A549 (cell line): ENCODE measurements at regions not wholly inside any gene's neighbourhood (a gene's known extent, or its start where the extent isn't known, plus 50 kb on each side); places are given as distances from the start of the nearest gene placed in this dataset.
"Not testable (repeated sequence)": the region's sequence is repeated elsewhere in the genome, so short reads cannot be mapped to it uniquely, and the experiment has no call there.

Experiments
- ATAC-seq, 2 experiments: fragments of 200-7000 bp in 1 of 2; fragments of >200 bp in 1 of 2; cut with Nextera tagmentation in 1 of 2; cut with Tn5 transposase in 1 of 2; 3 replicates each; pipeline versions ENCODE4 v1.8.0 to v1.9.1; 2018 to 2020; ENCODE audit warnings: mild to moderate bottlenecking in 1 of 2, moderate library complexity in 1 of 2
- CTCF ChIA-PET: fragments of 300-600 bp; sonication (Branson Sonifier 250); formaldehyde crosslinking; extraction: SDS; loops from one replicate; lab custom pipeline; 2021; ENCODE audit warnings: antibody characterized with exemption, inconsistent platforms; lab: Yijun Ruan, JAX
- POLR2A ChIA-PET: fragments of 350-600 bp; formaldehyde crosslinking; extraction: SDS; loops from one replicate; lab custom pipeline; 2021; ENCODE audit warnings: antibody characterized with exemption, inconsistent platforms; lab: Yijun Ruan, JAX
- DNase-seq, 2 experiments: peaks; one replicate each; pipeline versions ENCODE4 v3.0.0 to v3.0.0-alpha.2; 2011 to 2016; ENCODE audit warnings: low read depth in 1 of 2, low spot score in 1 of 2
- FAIRE-seq: peaks from 2 replicates; lab custom pipeline; 2011; peaks lifted over from hg19 to GRCh38; lab: Jason Lieb, UNC
- H3K27ac ChIP-seq, 2 experiments: fragments of >200 bp; sonication (Bioruptor Twin); formaldehyde crosslinking; 3 replicates each; pipeline ENCODE4 v1.5.1; 2016 to 2017
- H3K4me1 ChIP-seq: fragments of >200 bp; sonication (Bioruptor Twin); formaldehyde crosslinking; 3 replicates; pipeline ENCODE4 v1.6.1; 2016
- H3K4me2 ChIP-seq: fragments of >200 bp; sonication (Bioruptor Twin); formaldehyde crosslinking; 3 replicates; pipeline ENCODE4 v1.6.1; 2016
- H3K4me3 ChIP-seq: fragments of >200 bp; sonication (Bioruptor Twin); formaldehyde crosslinking; 3 replicates; pipeline ENCODE4 v1.5.1; 2016
- H3K9me3 ChIP-seq: fragments of >200 bp; sonication (Bioruptor Twin); formaldehyde crosslinking; 3 replicates; pipeline ENCODE4 v1.6.1; 2016
- ATOH8 ChIP-seq: fragments of 250-450 bp; sonication (Bioruptor Pico); IDR thresholded peaks from 2 replicates; pipeline ENCODE4 v1.5.0; 2020; ENCODE audit warnings: low read depth, mild to moderate bottlenecking, moderate library complexity
- BCL3 ChIP-seq: fragments of >200 bp; sonication (Bioruptor Twin); formaldehyde crosslinking; IDR thresholded peaks from 3 replicates; pipeline ENCODE4 v1.6.1; 2016
- BHLHE40 ChIP-seq: IDR thresholded peaks from 2 replicates; pipeline ENCODE4 v1.6.1; 2012; ENCODE audit warnings: low read depth, low read length, inconsistent platforms
- CHD4 ChIP-seq: fragments of 200-600 bp; sonication (generic); IDR thresholded peaks from 2 replicates; pipeline ENCODE4 v1.6.1; 2016; ENCODE audit warnings: antibody characterized with exemption, mild to moderate bottlenecking, borderline replicate concordance
- ELK1 ChIP-seq: fragments of 150-350 bp; IDR thresholded peaks from 2 replicates; pipeline ENCODE4 v1.6.1; 2014; ENCODE audit warnings: low read depth, mild to moderate bottlenecking, low read length
- EP300 ChIP-seq, 2 experiments: fragments of >200 bp; sonication (Bioruptor Twin); formaldehyde crosslinking; IDR thresholded peaks; 2 replicates in 1 of 2; 3 replicates in 1 of 2; pipeline ENCODE4 v1.6.1; 2016 to 2017
- FOSL2 ChIP-seq, 2 experiments: fragments of 450-650 bp in 1 of 2; fragments of >200 bp in 1 of 2; sonication (Bioruptor Twin) in 1 of 2; formaldehyde crosslinking; IDR thresholded peaks; 2 replicates each; pipeline versions ENCODE4 v1.5.0 to v1.6.1; 2016 to 2020; ENCODE audit warnings: mild to moderate bottlenecking in 1 of 2, moderate library complexity in 1 of 2
- HEYL ChIP-seq: fragments of 250-450 bp; sonication (Bioruptor Pico); IDR thresholded peaks from 2 replicates; pipeline ENCODE4 v1.8.0; 2021; ENCODE audit warnings: mild to moderate bottlenecking, moderate library complexity
- HMGXB4 ChIP-seq: fragments of 250-450 bp; sonication (Bioruptor Pico); IDR thresholded peaks from 2 replicates; pipeline ENCODE4 v1.5.0; 2021; ENCODE audit warnings: mild to moderate bottlenecking, moderate library complexity, borderline replicate concordance
- HOXA7 ChIP-seq: fragments of 250-450 bp; sonication (Bioruptor Pico); IDR thresholded peaks from 2 replicates; pipeline ENCODE4 v1.5.0; 2020; ENCODE audit warnings: mild to moderate bottlenecking, moderate library complexity
- HOXB13 ChIP-seq: fragments of 250-450 bp; sonication (Bioruptor Pico); IDR thresholded peaks from 2 replicates; pipeline ENCODE4 v1.5.0; 2020; ENCODE audit warnings: low read depth, mild to moderate bottlenecking, moderate library complexity
- KDM5A ChIP-seq: fragments of 200-600 bp; sonication (generic); IDR thresholded peaks from 2 replicates; pipeline ENCODE4 v1.6.1; 2016; ENCODE audit warnings: antibody characterized with exemption, mild to moderate bottlenecking
- MAFK ChIP-seq: fragments of 450-650 bp; IDR thresholded peaks from 2 replicates; pipeline ENCODE4 v1.6.1; 2014; ENCODE audit not compliant: partially characterized antibody
- MAZ ChIP-seq: fragments of 150-350 bp; IDR thresholded peaks from 2 replicates; pipeline ENCODE4 v1.6.1; 2014; ENCODE audit warnings: antibody characterized with exemption, low read depth, low read length, borderline replicate concordance
- MYC ChIP-seq: IDR thresholded peaks from 2 replicates; pipeline ENCODE4 v1.6.1; 2012; ENCODE audit warnings: mild to moderate bottlenecking, inconsistent platforms, low read length, improper control_type of control experiment, borderline replicate concordance
- NFE2L2 ChIP-seq: fragments of 150-350 bp; conservative IDR thresholded peaks from 2 replicates; pipeline ENCODE4 v1.6.1; 2014; ENCODE audit warnings: low read length
- NR3C1 ChIP-seq: fragments of >200 bp; sonication (Bioruptor Twin); formaldehyde crosslinking; IDR thresholded peaks from 3 replicates; pipeline ENCODE4 v1.6.1; 2017
- RARB ChIP-seq: fragments of 250-450 bp; sonication (Bioruptor Pico); IDR thresholded peaks from 2 replicates; pipeline ENCODE4 v1.8.0; 2021; ENCODE audit warnings: mild to moderate bottlenecking, moderate library complexity
- RCOR1 ChIP-seq: fragments of 150-350 bp; IDR thresholded peaks from 2 replicates; pipeline ENCODE4 v1.6.1; 2014; ENCODE audit warnings: antibody characterized with exemption, low read length, low read depth
- RFX5 ChIP-seq: fragments of 450-650 bp; IDR thresholded peaks from 2 replicates; pipeline ENCODE4 v1.7.1; 2014; ENCODE audit warnings: antibody characterized with exemption, mild to moderate bottlenecking, moderate library complexity
- SMC3 ChIP-seq: fragments of >200 bp; sonication (Bioruptor Twin); formaldehyde crosslinking; IDR thresholded peaks from 3 replicates; pipeline ENCODE4 v1.6.1; 2018; ENCODE audit warnings: inconsistent platforms
- SREBF2 ChIP-seq: fragments of 450-650 bp; IDR thresholded peaks from 2 replicates; pipeline ENCODE4 v1.6.1; 2014; ENCODE audit warnings: mild to moderate bottlenecking, moderate library complexity
- TFCP2L1 ChIP-seq: fragments of 250-450 bp; sonication (Bioruptor Pico); IDR thresholded peaks from 2 replicates; pipeline ENCODE4 v1.5.0; 2021; ENCODE audit warnings: mild to moderate bottlenecking
- TP53 ChIP-seq: fragments of 250-450 bp; sonication (Bioruptor Pico); IDR thresholded peaks from 2 replicates; pipeline ENCODE4 v1.5.0; 2021; ENCODE audit warnings: mild to moderate bottlenecking, moderate library complexity
- ZC3H11A ChIP-seq: fragments of 450-650 bp; IDR thresholded peaks from 2 replicates; pipeline ENCODE4 v1.6.1; 2014; ENCODE audit warnings: antibody characterized with exemption, mild to moderate bottlenecking
- ZFP36 ChIP-seq: fragments of 450-650 bp; IDR thresholded peaks from 2 replicates; pipeline ENCODE4 v1.6.1; 2014; ENCODE audit warnings: borderline replicate concordance; ENCODE audit not compliant: partially characterized antibody
- ZSCAN20 ChIP-seq: fragments of 250-450 bp; sonication (Bioruptor Pico); IDR thresholded peaks from 2 replicates; pipeline ENCODE4 v1.8.0; 2022; ENCODE audit warnings: mild to moderate bottlenecking, moderate library complexity
- WGBS: methylation state at CpG from one replicate; pipeline ENCODE4 v1.1.6; 2017; ENCODE audit errors: missing lambda C conversion rate; 5-methylcytosine and 5-hydroxymethylcytosine counted together

- CTCF ChIA-PET, H3K27ac ChIP-seq, H3K4me3 ChIP-seq, POLR2A ChIA-PET, ATAC-seq, H3K9me3 ChIP-seq, DNase-seq, FAIRE-seq, H3K4me1 ChIP-seq, H3K4me2 ChIP-seq: not testable (repeated sequence)
- WGBS = 41% methylated on average over 6 of the region's 8 CpGs
These were observed 62.8 kb downstream of the RPS24 start for GRCh38 chr10:78096486-78096885.

- H3K4me2 ChIP-seq, DNase-seq, H3K4me3 ChIP-seq, FAIRE-seq, H3K9me3 ChIP-seq, H3K27ac ChIP-seq, ATAC-seq, H3K4me1 ChIP-seq, CTCF ChIA-PET, POLR2A ChIA-PET: not testable (repeated sequence)
- 59% methylated on average over 2 of the region's 2 CpGs for WGBS
These were observed 68.9 kb downstream of the RPS24 start for GRCh38 chr10:78102593-78102992.

GRCh38 chr10:78109210-78109609, 75.5 kb downstream of the RPS24 start:
- DNase-seq (no peak), ATAC-seq (peak in 1 of 2 experiments; percentile 54; a peak in 4 of 6 replicates), FAIRE-seq (no peak)
- TF ChIP-seq ZSCAN20 (CRISPR knock-in tag) (no peak), RFX5 (no peak), RCOR1 (no peak), EP300 (IDR thresholded peaks at IDR 0.05) (no peak), MAFK (no peak), BHLHE40 (no peak), ZC3H11A (no peak), ELK1 (no peak), BCL3 (no peak), MAZ (no peak), KDM5A (no peak), HOXB13 (CRISPR knock-in tag) (no peak), HEYL (CRISPR knock-in tag) (no peak)
- Histone ChIP-seq H3K27ac (no peak overlapping the region), H3K4me2 (no peak overlapping the region), H3K4me1 (no peaks in the 10 kb centered on the region), H3K4me3 (no peak overlapping the region), H3K9me3 (no peaks in the 10 kb centered on the region)
- WGBS = 5% methylated on average over 2 of the region's 2 CpGs
- CTCF ChIA-PET = interaction anchor here (0.7 kb wide), 1 partner anchor 467 kb away, joined by 3 read pairs; no protein-coding TSS in a partner anchor
- POLR2A ChIA-PET = no interaction called here

GRCh38 chr10:78115135-78115853, 81.6 kb downstream of the RPS24 start:
- no peak for ATAC-seq
- Histone ChIP-seq H3K27ac (no peak overlapping the region), H3K4me3 (no peak overlapping the region), H3K4me1 (no peaks in the 10 kb centered on the region), H3K4me2 (no peak overlapping the region), H3K9me3 (no peaks in the 10 kb centered on the region)
- FAIRE-seq = no peak
- CTCF ChIA-PET = interaction anchor here (1.8 kb wide), 1 partner anchor 68 kb away, joined by 5 read pairs; no protein-coding TSS in a partner anchor
- 11% methylated on average over 7 of the region's 7 CpGs for WGBS
- POLR2A ChIA-PET = no interaction called here
- DNase-seq = no peak
- TF ChIP-seq ATOH8 (CRISPR knock-in tag) (no peak), TP53 (CRISPR knock-in tag) (no peak), CHD4 (no peak), SREBF2 (no peak), FOSL2 (IDR thresholded peaks at IDR 0.05) (no peak), FOSL2 (CRISPR knock-in tag; IDR thresholded peaks at IDR 0.05) (no peak), TFCP2L1 (CRISPR knock-in tag) (no peak), EP300 (IDR thresholded peaks at IDR 0.05) (no peak), ZFP36 (no peak), HOXA7 (CRISPR knock-in tag) (no peak), NR3C1 (no peak), HOXB13 (CRISPR knock-in tag) (no peak), RARB (no peak), MYC (no peak), NFE2L2 (no peak), HMGXB4 (CRISPR knock-in tag) (no peak), SMC3 (no peak)
